ENCODE measurements at regions not wholly inside any gene's neighbourhood (a gene's known extent, or its start where the extent isn't known, plus 50 kb on each side); places are given as distances from the start of the nearest gene placed in this dataset.

DNA sequence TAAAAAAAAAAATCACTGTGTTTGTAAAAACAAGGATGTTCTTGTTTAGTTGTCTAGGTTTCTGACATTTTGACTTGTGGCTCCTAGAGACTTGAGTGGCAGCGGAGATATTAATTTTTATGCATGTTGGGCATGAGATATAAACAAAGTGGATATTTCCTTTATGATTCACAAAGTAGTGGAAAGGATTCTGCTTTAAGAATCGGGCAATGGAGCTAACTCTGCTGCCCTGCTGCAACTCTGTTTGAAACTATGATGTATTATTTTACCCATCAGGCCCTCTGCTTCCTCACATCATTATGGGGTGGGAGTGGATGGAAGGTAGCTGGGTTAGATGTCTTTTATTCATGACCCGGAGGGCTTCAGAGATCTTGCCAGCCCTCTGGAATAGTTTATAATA, 94.1 kb upstream of the CD180 start (continued):
- TF ChIP-seq ZNF658 (tag by site-specific recombination; IDR thresholded peaks at IDR 0.05) (no peak), ZNF654 (tag by site-specific recombination; IDR thresholded peaks at IDR 0.05; ENCODE audit: low read depth) (no peak), ZNF521 (tag by site-specific recombination; IDR thresholded peaks at IDR 0.05) (no peak), ZBTB8A (tag by site-specific recombination; IDR thresholded peaks at IDR 0.05) (no peak), ZFP41 (tag by site-specific recombination; IDR thresholded peaks at IDR 0.05; ENCODE audit: borderline replicate concordance) (no peak)

DNA sequence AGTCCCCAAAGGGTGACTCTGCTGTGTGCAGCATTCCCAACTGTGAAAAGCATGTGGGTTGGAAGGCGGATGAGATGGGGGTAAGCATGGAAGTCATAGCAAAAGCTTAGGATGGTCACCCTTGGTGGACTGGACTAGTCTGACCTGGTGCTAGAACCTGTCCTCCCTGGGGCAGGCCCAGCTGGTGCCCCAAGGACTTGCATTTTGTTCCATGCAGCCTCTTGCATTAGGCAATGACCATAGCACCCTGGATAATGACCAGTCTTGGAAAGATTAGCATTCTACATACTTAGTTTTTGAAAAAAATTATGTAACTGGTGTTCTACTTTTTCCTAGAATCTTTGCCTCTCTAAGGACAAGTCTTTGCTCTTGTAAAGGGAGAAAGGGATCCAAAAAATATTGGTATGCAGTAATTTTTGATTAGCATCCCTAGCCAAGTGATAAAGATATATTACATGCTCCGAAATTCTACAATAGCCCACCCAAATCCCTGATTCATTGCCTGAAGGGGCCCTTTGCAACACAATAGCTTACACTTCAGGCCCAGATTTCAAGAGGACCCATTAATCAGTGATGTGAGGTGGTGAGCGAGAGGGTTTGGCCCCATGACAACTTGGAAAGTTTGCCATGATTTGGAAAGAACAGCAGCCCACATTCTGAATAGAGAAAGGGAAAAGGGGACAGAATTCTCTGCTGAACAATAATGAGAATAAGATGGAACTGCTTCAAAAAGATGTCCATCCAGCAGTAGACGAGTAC, 93.3 kb upstream of the CD180 start:
- Histone ChIP-seq H3K4me3 (ENCODE audit: low read depth, low read length) (no peak overlapping the region), H3K9me3 (ENCODE audit: control insufficient read depth, insufficient read depth, low read depth, low read length) (no peaks in the 10 kb centered on the region), H3K27ac (ENCODE audit: extremely low read depth, low read depth, low read length) (no peak overlapping the region), H3K4me1 (ENCODE audit: control insufficient read depth, insufficient read depth, low read length) (peaks cover 5% of the 10 kb centered on the region), H3K36me3 (ENCODE audit: control insufficient read depth in 2 of 2, insufficient read depth in 1 of 2, low read length in 2 of 2) (no peaks in the 10 kb centered on the region)
- CTCF ChIA-PET, result no interaction called here
- TF ChIP-seq ZNF610 (tag by site-specific recombination; IDR thresholded peaks at IDR 0.05; ENCODE audit: borderline replicate concordance) (no peak), ZNF626 (tag by site-specific recombination; IDR thresholded peaks at IDR 0.05) (no peak), ZNF843 (tag by site-specific recombination; IDR thresholded peaks at IDR 0.05) (no peak), PRDM1 (tag by site-specific recombination; IDR thresholded peaks at IDR 0.05) (no peak), ZNF37A (tag by site-specific recombination; IDR thresholded peaks at IDR 0.05) (no peak), ZNF423 (tag by site-specific recombination; IDR thresholded peaks at IDR 0.05) (no peak)
- TF ChIP-seq, protein P1, sequence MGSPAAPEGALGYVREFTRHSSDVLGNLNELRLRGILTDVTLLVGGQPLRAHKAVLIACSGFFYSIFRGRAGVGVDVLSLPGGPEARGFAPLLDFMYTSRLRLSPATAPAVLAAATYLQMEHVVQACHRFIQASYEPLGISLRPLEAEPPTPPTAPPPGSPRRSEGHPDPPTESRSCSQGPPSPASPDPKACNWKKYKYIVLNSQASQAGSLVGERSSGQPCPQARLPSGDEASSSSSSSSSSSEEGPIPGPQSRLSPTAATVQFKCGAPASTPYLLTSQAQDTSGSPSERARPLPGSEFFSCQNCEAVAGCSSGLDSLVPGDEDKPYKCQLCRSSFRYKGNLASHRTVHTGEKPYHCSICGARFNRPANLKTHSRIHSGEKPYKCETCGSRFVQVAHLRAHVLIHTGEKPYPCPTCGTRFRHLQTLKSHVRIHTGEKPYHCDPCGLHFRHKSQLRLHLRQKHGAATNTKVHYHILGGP (tag by site-specific recombination; IDR thresholded peaks at IDR 0.05), result no peak
- POLR2A ChIA-PET, result no interaction called here

DNA sequence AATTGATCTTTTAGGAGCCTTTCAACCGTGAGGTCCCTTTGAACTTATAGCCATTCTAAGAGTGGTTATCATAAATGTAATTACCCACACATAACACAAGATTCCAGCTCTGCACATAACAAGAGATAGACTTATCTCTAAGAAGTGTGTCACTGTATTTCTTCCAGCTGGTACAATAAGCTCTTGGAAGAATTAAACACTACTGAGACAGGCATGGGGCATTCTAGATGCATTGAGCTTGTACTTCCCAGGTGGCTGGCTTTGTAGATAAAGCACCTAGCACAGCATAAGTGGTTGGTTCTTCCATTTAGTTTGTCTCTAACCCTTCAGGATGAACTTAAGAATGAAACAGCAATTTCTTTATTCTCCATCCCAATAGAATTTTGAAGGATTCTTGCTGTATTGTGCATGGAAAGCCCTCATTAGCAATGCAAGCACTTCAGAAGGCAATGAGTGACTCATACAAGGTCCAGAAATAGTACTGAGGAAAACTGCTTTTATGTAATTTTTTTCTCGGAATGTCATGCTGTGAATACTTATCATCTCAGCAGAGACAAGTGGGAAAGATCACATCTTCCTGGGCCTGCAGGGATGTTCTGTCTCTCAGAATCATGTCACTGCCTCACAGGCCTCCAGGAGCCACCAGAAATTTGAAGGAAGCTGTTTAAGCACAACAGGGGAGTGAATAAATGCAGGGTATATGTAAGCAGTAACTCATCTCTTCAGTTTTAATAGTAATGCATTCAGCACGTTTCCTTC, 91.1 kb upstream of the CD180 start:
- Histone ChIP-seq H3K9me3 (ENCODE audit: control insufficient read depth, insufficient read depth, low read depth, low read length) (no peaks in the 10 kb centered on the region), H3K4me3 (ENCODE audit: low read depth, low read length) (no peak overlapping the region), H3K27ac (ENCODE audit: extremely low read depth, low read depth, low read length) (no peak overlapping the region), H3K36me3 (ENCODE audit: control insufficient read depth in 2 of 2, insufficient read depth in 1 of 2, low read length in 2 of 2) (no peaks in the 10 kb centered on the region), H3K4me1 (ENCODE audit: control insufficient read depth, insufficient read depth, low read length) (peaks cover 5% of the 10 kb centered on the region)
- ChIA-PET CTCF (interaction anchor here (0.7 kb wide), 1 partner anchor 247 kb away, joined by 6 read pairs; no protein-coding TSS in a partner anchor), POLR2A (no interaction called here)
- no peak for TF ChIP-seq MZF1 (tag by site-specific recombination; IDR thresholded peaks at IDR 0.05; ENCODE audit: borderline replicate concordance)
- no peak for TF ChIP-seq ZNF184 (tag by site-specific recombination; IDR thresholded peaks at IDR 0.05)
- TF ChIP-seq ZNF391 (tag by site-specific recombination; IDR thresholded peaks at IDR 0.05; ENCODE audit: borderline replicate concordance, low read depth), result no peak
- no peak for TF ChIP-seq SETDB1 (IDR thresholded peaks at IDR 0.05; ENCODE audit: insufficient read length, low read length)
- no peak for TF ChIP-seq ZNF223 (tag by site-specific recombination; IDR thresholded peaks at IDR 0.05)
- TF ChIP-seq ZEB2 (tag by site-specific recombination; IDR thresholded peaks at IDR 0.05), result peak; percentile 64
- TF ChIP-seq OVOL3 (tag by site-specific recombination; IDR thresholded peaks at IDR 0.05), result no peak
- no peak for TF ChIP-seq ZNF561 (tag by site-specific recombination; IDR thresholded peaks at IDR 0.05; ENCODE audit: borderline replicate concordance)
- peak; percentile 95 for TF ChIP-seq ZIC2 (tag by site-specific recombination; IDR thresholded peaks at IDR 0.05)
- no peak for TF ChIP-seq SCRT2 (tag by site-specific recombination; IDR thresholded peaks at IDR 0.05)
- TF ChIP-seq, protein P2, sequence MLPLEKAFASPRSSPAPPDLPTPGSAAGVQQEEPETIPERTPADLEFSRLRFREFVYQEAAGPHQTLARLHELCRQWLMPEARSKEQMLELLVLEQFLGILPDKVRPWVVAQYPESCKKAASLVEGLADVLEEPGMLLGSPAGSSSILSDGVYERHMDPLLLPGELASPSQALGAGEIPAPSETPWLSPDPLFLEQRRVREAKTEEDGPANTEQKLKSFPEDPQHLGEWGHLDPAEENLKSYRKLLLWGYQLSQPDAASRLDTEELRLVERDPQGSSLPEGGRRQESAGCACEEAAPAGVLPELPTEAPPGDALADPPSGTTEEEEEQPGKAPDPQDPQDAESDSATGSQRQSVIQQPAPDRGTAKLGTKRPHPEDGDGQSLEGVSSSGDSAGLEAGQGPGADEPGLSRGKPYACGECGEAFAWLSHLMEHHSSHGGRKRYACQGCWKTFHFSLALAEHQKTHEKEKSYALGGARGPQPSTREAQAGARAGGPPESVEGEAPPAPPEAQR (tag by site-specific recombination; IDR thresholded peaks at IDR 0.05), result no peak
- TF ChIP-seq, protein P3, sequence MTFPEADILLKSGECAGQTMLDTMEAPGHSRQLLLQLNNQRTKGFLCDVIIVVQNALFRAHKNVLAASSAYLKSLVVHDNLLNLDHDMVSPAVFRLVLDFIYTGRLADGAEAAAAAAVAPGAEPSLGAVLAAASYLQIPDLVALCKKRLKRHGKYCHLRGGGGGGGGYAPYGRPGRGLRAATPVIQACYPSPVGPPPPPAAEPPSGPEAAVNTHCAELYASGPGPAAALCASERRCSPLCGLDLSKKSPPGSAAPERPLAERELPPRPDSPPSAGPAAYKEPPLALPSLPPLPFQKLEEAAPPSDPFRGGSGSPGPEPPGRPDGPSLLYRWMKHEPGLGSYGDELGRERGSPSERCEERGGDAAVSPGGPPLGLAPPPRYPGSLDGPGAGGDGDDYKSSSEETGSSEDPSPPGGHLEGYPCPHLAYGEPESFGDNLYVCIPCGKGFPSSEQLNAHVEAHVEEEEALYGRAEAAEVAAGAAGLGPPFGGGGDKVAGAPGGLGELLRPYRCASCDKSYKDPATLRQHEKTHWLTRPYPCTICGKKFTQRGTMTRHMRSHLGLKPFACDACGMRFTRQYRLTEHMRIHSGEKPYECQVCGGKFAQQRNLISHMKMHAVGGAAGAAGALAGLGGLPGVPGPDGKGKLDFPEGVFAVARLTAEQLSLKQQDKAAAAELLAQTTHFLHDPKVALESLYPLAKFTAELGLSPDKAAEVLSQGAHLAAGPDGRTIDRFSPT (tag by site-specific recombination; IDR thresholded peaks at IDR 0.05), result peak; percentile 53; the same call in 1 of the 2 replicates
- peak; percentile 88 for TF ChIP-seq ZNF660 (tag by site-specific recombination; IDR thresholded peaks at IDR 0.05)
- no peak for TF ChIP-seq ZNF335 (tag by site-specific recombination; conservative IDR thresholded peaks at IDR 0.05)
- TF ChIP-seq, protein P4, sequence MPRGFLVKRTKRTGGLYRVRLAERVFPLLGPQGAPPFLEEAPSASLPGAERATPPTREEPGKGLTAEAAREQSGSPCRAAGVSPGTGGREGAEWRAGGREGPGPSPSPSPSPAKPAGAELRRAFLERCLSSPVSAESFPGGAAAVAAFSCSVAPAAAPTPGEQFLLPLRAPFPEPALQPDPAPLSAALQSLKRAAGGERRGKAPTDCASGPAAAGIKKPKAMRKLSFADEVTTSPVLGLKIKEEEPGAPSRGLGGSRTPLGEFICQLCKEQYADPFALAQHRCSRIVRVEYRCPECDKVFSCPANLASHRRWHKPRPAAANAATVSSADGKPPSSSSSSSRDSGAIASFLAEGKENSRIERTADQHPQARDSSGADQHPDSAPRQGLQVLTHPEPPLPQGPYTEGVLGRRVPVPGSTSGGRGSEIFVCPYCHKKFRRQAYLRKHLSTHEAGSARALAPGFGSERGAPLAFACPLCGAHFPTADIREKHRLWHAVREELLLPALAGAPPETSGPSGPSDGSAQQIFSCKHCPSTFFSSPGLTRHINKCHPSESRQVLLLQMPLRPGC (tag by site-specific recombination; IDR thresholded peaks at IDR 0.05), result no peak

Data from HEK293 (cell line).